ENCODE measurements at regions not wholly inside any gene's neighbourhood (a gene's known extent, or its start where the extent isn't known, plus 50 kb on each side); places are given as distances from the start of the nearest gene placed in this dataset.

GRCh38 chr5:96284727-96285389 lies 148.2 kb downstream of the PCSK1 start:
- TF ChIP-seq ZNF274 (IDR thresholded peaks at IDR 0.05; ENCODE audit: low read depth, low read length) (no peak), SUZ12 (IDR thresholded peaks at IDR 0.05; ENCODE audit: extremely low read depth, insufficient read depth, insufficient read length) (no peak), YY1 (IDR thresholded peaks at IDR 0.05; ENCODE audit: insufficient read depth, insufficient read length) (no peak)
